ENCODE measurements at regions not wholly inside any gene's neighbourhood (a gene's known extent, or its start where the extent isn't known, plus 50 kb on each side); places are given as distances from the start of the nearest gene placed in this dataset.
"Not testable (repeated sequence)": the region's sequence is repeated elsewhere in the genome, so short reads cannot be mapped to it uniquely, and the experiment has no call there.

GRCh38 chr5:130546211-130546610 lies 618.8 kb downstream of the HINT1 start:
- DNase-seq: no peak

GRCh38 chr5:130545291-130545690 lies 619.8 kb downstream of the HINT1 start:
- DNase-seq: no peak

DNA sequence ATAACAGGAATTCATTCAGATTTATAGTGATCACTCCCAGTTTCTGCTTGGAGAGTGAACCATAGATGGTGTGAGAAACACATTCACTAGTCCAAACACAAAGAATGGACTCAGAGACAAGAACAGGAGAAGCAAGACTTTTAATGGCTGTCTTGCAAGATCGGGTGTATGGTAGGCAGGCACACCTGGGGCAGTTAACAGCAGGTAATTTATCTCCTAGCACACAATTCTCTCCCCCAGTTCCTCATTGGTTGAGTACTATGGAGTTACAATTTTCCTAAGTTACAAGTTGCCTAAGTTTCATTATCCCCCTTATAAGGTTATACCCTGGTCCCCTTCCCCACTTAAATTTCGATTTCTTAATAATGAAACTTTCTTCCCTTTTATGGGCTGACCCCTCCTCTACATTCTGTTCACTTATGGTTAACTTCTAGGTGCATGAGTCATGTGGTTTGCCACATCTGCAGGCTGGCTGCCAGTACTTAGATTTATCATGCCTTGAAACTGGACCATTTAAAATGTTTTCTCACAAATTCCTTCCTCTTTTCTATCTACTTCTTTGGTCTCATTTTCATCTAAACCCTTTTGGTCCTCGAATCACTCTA lies 623.3 kb downstream of the HINT1 start:
- DNase-seq: no peak

DNA sequence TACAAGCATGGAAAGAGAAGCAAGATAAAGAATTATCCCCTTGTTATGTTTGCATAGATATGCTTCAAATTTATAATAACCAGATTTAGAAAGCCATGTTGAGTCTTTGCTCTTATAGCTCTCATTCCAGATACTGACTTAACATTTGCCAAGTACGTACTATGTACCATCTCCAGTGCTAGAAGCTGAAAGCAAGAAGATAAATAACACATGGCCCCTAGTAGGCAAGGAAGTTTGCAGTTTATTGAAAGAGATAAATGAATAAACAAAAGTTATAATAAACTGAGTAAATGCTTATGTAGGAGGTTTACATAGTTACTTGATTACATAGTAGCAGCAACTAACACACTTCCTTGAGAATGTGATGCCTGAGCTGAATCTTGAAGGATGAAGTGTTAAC lies 628.4 kb downstream of the HINT1 start:
- DNase-seq: no peak

DNA sequence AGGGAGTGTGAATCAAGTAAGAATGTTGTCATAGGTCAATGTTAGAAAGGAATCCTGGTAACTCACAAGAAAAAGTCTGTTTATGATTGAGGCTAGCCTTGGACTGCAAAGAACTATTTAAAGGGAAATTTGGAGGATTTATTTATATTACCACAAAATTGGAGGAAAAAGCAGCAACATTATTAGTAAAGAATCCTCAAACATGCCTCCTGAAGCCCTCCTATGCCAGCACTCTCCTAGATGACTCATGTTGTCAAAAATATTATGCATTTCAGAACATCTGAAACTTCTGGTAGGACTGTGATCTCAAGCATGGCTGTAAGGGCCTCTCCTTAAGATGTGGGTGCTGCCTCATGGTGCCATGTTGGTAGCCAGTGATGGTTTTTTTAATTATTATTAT lies 628.5 kb downstream of the CHSY3 start:
- DNase-seq: no peak

DNA sequence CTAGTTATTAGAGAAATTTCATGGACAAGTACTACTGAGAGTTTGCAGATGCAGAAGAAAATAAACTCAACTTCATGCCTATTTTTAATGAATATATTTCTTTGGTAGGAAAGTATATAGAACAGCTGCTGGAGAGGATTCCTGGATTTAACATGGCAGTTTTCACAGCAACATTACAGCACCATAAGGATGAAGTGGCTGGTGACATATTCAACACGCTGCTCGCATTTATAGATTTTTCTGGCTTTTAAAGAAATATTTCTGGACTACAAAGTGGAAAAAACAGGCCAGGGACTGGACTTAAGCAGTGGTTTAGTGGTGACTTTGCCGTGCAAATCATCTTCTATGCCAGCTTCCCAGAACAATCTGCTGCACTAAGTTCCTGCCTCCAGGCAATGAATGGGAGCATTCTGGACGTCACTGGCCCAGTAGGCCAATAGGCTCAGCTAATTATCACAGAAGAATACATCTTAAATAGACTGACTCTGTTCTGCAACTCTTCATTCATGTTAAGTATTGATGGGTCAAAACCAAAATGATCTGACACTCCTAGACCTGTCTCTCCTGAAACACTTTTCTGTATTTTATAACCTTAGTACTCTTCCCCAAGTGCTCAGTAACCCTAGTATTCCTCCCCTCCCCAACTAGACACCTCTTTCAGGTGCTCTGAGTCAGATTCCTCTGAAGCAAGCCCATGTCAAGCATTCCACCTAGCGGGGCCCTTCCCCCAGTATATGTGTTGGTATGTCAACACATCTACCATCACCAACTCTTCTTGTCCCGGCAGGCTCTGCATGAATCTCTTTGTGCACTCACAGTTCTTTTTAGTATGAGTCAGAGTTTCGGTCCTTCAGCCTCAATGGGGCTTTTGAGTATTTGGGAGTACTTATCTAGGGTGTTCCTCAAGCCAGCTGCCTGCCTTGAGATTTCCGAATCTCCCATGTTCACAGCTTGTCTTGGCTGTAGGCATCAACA lies 625.5 kb downstream of the CHSY3 start:
- DNase-seq: no peak

GRCh38 chr5:130529111-130529510 lies 624.8 kb downstream of the CHSY3 start:
- no peak for DNase-seq

DNA sequence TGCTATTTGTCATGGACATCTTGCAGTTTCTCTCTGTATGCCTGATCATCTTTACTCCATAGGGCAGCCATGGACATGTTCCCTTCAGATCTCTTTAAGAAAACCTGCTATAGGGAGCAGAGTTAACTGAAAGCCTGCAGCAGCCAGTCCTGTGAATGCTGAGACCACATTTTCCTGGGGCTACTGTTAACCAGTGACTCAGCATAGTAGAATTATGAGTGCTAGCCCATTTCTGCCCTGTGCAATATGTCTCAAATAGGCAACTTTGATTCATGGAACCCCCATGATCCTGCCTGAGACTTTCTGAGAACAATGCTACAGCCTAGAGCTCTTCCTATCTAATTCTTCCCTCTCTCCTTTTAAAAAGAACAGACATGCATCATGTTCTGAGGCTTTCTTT lies 624.2 kb downstream of the CHSY3 start:
- no peak for DNase-seq

- no peak for DNase-seq
Observed at GRCh38 chr5:130526708-130527107, 622.4 kb downstream of the CHSY3 start.

DNA sequence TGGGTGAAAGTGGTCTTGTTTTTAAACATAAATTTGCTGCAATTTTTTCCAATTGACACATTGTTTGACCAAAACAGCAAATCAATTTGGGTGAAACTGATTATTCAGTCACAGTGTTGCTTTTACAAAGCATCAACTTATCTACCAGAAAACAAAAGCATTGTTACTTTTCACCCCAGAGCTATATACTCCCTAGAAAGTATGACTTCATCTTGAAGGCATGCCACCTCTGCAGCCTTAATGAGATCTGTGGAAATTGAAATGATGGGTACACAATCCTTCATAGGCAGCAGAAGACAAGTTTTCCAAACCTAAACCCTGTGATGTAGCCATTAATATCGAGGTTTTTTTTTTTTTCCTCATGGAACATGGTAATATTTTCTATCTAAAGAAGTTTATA lies 615.9 kb downstream of the CHSY3 start:
- DNase-seq: no peak

- no peak for DNase-seq
Observed at GRCh38 chr5:130514984-130515690, 610.9 kb downstream of the CHSY3 start.

- no peak for DNase-seq
Observed at GRCh38 chr5:130502702-130503101, 598.4 kb downstream of the CHSY3 start.

GRCh38 chr5:130501151-130501865 lies 597.0 kb downstream of the CHSY3 start:
- DNase-seq: no peak

DNA sequence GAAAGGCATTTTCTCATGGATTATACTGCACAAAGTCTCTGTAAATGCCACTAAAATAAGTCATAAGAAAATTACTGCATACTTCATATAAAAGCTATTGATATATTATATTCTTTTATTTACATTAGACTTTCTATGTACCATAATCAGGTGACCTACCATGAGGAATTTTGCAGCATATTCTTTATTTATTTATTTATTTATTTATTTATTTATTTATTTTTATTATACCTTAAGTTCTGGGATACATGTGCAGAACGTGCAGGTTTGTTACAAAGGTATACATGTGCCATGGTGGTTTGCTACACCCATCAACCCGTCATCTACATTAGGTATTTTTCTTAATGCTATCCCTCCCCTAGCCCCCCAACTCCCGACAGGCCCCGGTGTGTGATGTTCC lies 596.2 kb downstream of the CHSY3 start:
- not testable (repeated sequence) for DNase-seq

DNA sequence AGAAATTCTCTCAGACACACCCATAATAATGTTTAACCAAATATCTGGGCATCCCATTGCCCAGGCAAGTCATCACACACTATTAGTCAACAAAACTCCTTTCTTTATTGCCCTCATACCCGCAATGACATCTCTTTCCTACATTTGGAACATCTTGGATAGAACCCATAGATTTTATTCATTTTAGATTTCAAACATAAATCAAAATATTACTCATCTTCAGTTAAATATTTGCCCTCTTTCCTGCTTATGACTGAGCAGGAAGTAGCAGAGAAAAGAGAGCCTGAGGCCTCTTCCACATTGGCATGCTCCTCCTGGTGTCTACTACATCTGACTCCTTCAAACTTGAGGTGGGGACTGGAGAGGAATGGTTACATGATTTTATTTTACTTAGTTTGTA lies 592.0 kb downstream of the CHSY3 start:
- no peak for DNase-seq

- no peak for DNase-seq
Observed at GRCh38 chr5:130488252-130488651, 584.0 kb downstream of the CHSY3 start.

GRCh38 chr5:130479045-130479804 lies 575.0 kb downstream of the CHSY3 start:
- no peak for DNase-seq

GRCh38 chr5:130476325-130476724 lies 572.1 kb downstream of the CHSY3 start:
- DNase-seq: no peak

GRCh38 chr5:130462516-130462915 lies 558.3 kb downstream of the CHSY3 start:
- DNase-seq: no peak

DNA sequence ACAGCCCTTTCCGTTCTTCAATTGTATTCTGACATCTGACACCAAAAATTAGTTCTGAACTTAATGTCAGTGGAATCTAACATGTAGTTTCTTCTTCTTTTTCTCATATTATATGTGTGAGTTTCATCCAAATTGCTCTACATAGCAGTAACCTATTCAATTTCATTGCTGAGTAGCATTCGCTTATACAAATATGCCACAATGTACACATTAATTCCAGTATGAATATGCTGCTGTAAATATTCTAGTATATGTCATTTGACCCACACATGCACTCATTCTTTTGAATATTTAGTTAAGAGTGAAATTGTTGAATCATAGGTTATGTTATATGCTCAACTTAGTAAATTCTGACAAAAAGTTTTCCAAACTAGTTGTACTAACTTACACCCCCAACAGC lies 550.9 kb downstream of the CHSY3 start:
- DNase-seq: no peak

- DNase-seq: no peak
Observed at GRCh38 chr5:130452744-130453143, 548.5 kb downstream of the CHSY3 start.

DNA sequence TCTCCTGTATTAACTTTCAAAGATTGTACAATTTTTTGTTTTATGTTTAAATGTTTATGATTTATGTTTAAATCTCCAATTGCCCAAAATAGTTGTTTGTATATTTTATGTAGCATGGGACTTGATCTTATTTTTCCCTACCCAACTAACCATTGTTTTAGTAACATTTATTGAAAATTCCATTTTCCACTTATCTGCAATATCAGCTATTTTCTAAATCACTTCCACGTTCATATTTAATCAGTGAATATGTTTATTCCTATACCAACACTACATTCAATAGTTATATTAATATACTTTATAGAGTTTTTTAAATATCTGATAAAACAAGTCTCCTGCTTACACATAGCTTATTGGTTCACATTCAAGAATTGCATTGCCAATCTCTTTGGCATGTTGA lies 532.2 kb downstream of the CHSY3 start:
- no peak for DNase-seq

Data from activated CD8-positive, alpha-beta memory T cell treated with anti-CD3 and anti-CD28 coated beads, Interleukin-2, amount 50 U/mL, for 4 hours (primary cell).